Activated CD8-positive, alpha-beta memory T cell treated with anti-CD3 and anti-CD28 coated beads, Interleukin-2, amount 50 U/mL, for 24 hours (primary cell): ENCODE measurements at regions not wholly inside any gene's neighbourhood (a gene's known extent, or its start where the extent isn't known, plus 50 kb on each side); places are given as distances from the start of the nearest gene placed in this dataset.

Experiments
- DNase-seq: peaks from one replicate; pipeline ENCODE4 v3.0.0-alpha.2; 2020; ENCODE audit errors: extremely low read depth

DNA sequence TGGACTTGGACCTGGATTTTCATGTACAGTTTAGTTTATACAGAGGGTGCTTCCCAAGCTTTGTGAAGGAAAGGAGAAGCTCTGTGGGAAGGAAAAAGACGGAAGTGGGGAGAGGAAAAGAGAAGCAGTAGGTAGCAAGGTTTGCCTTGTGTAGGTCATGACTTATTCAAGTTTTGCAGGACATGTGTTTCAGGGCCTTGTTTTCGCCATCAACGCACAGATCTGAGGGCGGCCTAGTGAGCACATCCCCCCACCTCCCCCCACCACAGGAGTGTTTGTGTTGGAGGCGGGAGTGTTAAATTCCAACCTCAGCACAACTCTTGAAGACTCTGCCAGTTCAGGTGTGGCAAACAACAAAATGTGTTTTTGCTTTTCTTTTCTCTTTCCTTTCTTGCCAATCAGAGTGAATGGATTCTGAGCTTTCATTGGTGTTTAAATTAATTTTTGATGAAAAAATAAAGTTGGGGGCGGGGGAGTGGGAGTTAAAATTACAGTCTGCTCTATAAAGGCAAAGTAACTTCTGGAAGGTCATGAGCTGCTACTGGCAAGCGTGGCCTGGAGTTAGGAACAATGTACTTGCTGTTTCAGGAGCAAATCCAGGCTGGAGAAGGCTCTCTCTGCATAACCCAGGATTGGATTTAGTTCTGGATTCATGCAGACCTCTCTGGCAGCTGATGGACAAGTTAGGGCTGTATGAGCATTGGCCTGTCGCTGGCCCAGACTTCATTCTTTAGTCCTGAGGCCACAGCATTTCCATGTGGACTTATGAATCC lies 338.5 kb downstream of the CD83 start:
- no peak for DNase-seq

- no peak for DNase-seq
These were observed 339.4 kb downstream of the CD83 start for GRCh38 chr6:14456941-14457340.

DNA sequence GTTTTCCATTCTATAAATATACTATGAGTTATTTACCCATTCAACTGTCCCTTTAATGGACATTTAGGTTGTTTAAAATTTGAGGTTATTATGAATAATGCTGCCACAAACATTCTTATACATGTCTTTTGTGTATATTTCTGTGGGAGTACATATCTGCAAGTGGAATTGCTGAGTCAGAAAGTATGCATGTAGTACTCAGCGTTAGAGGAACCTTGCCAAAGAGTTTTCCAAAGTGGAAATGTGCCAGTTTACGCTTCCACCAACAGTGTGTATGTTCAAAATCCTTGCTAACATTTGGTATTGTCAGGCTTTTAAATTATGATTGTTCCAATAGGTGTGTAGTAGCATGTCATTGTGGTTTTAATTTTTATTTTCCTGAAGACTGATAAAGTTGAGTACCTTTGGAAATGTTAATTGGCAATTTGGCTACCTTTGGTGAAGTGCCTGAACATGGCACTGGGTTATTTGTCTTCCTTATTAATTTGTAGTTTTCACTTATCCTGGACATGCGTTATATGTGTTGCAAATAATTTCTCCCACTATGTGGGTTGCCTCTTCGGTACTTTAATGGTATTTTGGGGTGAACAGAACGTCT lies 341.2 kb downstream of the CD83 start:
- DNase-seq, result no peak

- DNase-seq, result no peak
These were observed 341.7 kb downstream of the CD83 start for GRCh38 chr6:14459315-14459714.

DNA sequence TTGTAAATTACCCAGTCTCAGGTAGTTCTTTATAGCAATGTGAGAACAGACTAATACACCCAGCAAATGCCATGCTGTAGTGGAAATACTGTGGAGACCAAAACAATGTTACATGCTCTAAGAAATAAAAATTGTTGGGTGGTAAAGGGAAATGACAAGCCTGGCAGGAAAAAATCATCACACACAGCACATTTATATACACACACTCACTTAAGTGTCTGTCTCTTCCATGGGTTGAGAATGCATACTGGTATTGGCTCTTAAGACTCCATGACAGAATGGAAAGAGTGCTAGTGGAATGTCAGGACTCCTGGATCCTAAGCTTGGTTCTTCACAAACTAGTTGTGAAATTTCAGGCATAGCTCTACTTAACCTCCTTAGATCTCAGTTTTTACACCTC lies 343.0 kb downstream of the CD83 start:
- DNase-seq, result no peak

DNA sequence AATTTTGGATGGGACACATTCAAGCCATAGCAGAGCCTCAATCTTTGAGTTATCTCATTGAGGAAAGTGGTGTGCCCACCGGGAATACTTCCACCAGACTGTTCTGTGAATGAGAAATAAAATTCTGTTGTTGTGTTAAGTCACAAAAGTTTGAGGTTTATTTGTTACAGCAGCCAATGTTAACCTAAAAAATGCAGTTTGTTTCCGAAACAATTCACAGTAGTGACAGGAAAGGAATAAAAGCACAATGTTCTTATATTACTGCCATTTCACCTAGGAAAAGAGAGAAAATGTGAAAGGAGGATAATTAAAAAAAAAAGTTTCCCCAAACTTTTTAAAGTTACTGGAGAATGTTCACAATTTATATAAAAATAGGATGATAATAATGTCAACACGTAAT lies 344.6 kb downstream of the CD83 start:
- no peak for DNase-seq

GRCh38 chr6:14462566-14462965 lies 345.0 kb downstream of the CD83 start:
- DNase-seq, result no peak

DNA sequence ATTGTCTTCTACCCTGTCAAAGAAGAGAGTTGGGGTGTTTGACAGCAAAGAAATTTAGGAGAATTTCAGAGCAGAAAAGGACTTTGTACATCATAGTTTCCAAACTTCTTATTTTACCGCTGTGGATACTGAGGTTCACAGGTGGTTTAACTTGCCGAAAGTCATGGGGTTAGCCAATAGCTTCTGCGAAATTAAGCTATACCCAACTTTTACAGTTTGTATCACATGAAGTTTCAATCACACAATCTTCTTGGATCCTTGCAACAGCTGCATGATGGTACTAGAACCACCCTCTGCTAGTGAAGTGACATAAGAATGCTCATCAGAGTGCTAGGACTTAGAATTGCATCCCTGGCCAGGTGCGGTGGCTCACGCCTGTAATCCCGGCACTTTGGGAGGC lies 345.5 kb downstream of the CD83 start:
- DNase-seq, result no peak

DNA sequence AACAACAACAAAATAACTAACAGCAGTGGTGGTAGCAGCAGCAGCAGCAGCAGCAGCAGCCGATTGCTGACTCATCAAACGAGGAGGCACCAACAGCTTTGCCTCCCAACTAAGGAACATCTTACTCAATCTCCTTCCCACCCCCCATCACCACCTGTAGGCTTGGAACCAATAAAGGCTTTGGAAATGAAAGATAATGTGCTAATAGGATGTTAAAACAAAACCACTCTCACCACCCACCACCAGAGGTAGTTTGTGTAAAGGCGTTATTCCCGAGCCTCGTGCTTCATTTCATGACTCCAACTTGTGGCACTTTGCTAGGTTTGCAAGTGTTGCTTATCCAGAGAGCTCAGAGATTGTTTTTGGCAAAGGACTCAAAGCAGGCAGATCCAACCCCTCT lies 346.5 kb downstream of the CD83 start:
- no peak for DNase-seq

DNA sequence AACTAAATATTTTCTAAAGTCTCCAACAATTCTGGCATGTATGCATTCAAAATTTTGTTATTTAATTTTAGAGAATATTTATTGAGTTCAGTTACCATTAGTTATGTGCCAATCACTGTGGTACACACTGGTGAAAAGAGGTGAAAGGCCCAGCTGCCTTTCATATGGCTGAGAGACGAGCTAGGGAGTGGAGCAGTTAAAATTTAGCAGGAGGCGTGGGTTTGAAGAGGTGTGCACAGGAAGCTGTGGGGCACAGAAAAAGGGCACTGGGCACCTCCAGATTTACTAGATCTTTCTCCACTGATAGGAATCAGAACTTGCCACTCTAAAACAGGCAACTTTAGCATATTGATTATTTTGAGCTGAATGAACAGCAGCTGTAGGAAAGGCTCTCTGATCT lies 347.1 kb downstream of the CD83 start:
- DNase-seq, result no peak

GRCh38 chr6:14466278-14466677 lies 348.7 kb downstream of the CD83 start:
- DNase-seq, result no peak

- no peak for DNase-seq
These were observed 350.0 kb downstream of the CD83 start for GRCh38 chr6:14467591-14467990.

GRCh38 chr6:14468647-14469321 lies 351.2 kb downstream of the CD83 start:
- DNase-seq, result no peak

DNA sequence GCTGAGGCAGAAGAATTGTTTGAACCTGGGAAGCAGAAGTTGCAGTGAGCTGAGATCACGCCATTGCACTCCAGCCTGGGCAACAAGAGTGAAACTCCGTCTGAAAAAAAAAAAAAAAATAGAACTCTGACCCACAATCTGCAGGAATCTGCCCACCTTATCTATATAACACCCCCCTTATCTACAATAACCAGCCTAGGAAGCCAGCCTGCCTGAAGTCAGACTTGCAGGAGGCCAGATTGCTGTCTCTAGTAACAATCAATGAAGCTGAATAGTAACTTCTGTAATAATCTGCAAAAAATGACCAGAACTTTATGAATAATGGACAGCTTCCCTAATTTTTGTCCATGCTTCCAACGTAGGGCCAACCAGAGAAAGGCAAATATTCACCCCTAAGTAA lies 352.5 kb downstream of the CD83 start:
- DNase-seq, result no peak

DNA sequence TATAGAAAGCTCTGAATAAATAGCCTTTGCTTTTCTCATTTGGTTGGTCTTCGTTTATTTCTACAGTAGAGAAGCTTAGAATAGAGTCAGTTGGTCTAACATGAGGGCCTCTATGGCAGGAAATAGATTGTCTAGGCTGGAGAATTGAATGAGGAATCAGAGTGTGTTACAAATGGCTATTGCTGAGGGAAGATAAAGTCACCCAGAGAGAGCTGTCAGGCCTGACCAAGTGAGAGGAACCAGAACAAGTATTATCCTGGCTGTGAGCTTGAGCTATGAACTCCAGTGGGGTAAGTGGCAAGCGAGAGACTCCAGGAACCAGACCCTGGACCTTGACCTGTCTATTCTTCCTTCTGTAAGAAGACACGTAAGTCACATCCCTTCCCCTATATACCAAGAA lies 353.1 kb downstream of the CD83 start:
- DNase-seq, result no peak

DNA sequence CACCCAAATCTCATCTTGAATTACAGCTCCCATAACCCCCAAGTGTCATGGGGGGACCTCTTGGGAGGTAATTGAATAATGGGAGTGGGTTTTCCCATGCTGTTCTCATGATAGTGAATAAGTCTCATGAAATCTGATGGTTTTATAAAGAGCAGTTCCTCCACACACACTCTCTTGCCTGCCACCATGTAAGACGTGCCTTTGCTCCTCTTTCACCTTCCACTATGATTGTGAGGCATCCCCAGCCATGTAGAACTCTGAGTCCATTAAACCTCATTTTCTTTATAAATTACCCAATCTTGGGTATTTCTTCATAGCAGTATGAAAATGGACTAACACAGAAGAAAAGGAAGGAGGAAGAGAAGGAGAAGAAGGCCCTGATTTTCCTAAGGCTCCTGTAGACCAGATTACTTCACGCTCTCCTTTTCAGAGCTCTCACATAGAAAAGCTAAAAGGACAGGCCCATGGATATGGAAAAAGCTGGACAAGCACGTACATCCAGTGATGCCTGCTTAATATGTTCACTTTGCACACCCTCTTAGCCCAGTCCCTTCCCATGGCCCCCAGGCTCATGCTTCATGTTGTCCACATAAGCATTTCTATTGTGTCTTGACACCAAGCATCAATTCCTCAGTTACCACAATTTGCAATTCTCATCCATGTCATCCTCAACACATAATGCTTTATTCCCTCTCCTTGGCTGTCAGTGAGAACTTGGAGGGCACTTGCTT lies 354.8 kb downstream of the CD83 start:
- no peak for DNase-seq

GRCh38 chr6:14472986-14473337 lies 355.4 kb downstream of the CD83 start:
- no peak for DNase-seq

DNA sequence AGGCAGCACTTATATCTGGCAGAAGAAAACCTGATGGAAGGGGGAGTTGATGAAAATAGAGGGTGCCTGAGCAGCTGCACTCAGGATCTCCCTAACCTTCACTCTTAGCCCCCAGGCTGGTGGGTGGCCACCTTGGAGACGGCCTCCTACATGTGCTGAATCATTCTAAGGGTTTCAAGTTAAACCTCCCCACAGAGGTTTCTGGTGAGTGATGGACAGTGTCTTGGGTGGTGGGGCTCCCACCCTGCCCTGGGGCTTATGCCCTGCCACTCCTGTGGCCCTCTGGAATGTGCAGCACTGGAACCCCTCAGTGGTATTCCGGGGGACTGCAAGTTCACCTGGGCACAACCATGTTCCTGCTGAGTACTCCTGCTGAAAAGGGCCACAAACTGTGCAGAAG lies 357.2 kb downstream of the CD83 start:
- DNase-seq, result no peak

GRCh38 chr6:14475306-14475705 lies 357.7 kb downstream of the CD83 start:
- no peak for DNase-seq

- DNase-seq, result no peak
These were observed 359.4 kb downstream of the CD83 start for GRCh38 chr6:14476793-14477531.

- DNase-seq, result no peak
These were observed 360.0 kb downstream of the CD83 start for GRCh38 chr6:14477559-14477958.
